GM19324 (cell line): ENCODE measurements at regions not wholly inside any gene's neighbourhood (a gene's known extent, or its start where the extent isn't known, plus 50 kb on each side); places are given as distances from the start of the nearest gene placed in this dataset.
"Not testable (repeated sequence)": the region's sequence is repeated elsewhere in the genome, so short reads cannot be mapped to it uniquely, and the experiment has no call there.

Source experiments
- ATAC-seq: cut with Tn5 transposase; IDR thresholded peaks from one replicate; pipeline ENCODE4 v1.9.1; 2021; ENCODE audit warnings: mild to moderate bottlenecking, moderate library complexity; ENCODE audit not compliant: unreplicated experiment, low FRiP score

DNA sequence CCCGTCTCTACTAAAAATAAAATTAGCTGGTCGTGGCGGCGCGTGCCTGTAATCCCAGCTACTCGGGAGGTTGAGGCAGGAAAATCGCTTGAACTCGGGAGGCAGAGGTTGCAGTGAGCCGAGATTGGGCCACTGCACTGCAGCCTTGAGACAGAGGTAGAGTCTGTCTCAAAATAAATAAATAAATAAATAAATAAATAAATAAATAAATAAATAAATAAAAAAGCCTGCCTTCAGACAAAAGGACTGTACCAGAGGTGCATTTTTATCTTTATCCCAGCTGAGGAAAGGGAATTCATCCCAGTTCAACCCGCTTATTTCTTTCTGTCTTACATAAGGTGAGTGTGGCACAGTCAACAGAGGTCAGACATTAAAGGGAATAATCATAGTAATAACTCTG lies 141.6 kb upstream of the ZNF804A start:
- not testable (repeated sequence) for ATAC-seq

DNA sequence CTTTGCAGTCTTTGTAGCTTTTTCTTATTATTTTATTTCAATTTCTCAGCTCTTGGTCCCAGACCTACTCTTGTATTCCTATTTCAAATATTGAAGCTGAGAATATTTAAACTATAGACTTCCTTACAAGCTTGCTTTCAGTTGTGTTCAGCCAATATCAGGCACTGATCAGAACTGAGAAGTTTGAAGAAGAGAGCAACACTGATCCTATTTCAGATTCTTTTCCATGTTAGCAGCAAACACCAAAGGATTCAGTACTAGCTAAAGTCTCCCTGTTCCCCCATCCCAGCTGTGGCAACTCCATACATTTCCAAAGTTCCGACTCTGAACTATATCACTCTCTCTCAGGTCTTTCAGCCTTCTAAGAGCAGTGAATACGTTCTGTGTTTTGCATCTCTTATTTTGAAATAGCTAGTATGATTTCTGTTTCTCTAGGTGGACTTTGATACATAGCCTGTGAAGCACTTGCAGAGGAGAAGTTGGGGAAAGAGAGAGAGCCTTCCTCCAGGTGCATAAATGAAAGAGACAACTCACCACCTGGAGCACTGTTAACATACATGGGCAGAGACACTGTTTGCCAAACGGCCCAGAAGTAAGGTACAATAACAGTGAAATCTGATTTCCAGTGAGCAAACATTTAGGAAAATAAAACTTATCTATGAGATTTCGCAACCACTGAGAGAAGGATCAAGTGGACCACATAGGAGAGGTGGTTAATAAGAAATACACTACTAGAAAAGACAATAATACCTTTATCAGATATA lies 135.0 kb upstream of the ZNF804A start:
- ATAC-seq: peak; percentile 90

DNA sequence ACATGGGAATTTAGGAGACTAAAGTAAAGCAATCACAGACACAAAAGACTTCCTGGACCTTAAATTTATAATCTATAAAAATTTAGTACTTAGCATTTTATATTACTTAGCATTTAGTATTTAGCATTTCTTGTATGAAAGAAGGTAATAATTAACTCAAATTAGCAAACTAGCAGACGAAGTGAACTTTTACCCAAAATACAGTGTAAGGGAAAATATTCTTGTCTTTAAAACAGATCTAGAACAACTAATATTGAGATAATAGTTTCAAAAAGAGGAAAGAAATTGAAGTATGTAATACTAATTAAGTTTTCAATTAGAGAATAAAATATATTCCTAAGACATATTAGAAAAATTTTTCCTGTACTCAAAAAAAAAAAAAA lies 134.5 kb upstream of the ZNF804A start:
- no peak for ATAC-seq

DNA sequence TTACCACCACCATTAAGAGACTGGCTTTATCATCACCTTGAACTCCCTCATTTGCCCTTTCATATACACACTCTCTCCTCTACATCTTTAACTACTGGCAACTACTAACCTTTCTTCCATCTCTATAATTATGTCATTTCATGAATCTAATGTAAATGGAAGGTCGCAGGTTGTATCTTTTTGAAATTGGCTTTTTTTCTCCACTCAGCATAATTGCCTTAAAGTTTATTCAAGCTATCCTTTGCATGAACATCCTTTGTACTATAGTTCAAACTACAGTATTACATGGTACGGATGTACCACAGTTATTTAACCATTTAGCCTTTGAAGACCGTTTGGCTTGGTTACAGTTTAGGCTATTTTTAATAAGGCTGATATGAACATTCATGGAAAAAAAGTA lies 129.5 kb upstream of the ZNF804A start:
- ATAC-seq: no peak

DNA sequence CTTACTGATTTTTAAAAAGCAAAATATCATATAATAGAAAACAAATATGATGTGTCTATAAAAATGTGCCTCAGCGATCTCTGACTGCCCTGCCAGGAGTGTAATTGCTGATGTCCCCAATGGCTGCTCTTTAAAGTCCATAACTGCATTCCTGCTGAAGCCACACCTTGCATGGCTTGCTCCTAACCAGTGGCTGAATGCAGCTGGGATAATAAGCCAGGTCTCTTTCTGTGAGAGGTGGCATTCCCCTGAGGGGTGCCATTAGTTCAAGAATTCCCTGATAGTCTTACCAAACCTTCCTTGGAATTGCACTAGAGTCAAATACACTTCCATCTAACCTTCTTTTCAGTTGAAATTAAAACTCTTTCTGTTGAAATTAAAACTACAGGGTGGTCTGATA lies 125.8 kb upstream of the ZNF804A start:
- ATAC-seq: no peak

DNA sequence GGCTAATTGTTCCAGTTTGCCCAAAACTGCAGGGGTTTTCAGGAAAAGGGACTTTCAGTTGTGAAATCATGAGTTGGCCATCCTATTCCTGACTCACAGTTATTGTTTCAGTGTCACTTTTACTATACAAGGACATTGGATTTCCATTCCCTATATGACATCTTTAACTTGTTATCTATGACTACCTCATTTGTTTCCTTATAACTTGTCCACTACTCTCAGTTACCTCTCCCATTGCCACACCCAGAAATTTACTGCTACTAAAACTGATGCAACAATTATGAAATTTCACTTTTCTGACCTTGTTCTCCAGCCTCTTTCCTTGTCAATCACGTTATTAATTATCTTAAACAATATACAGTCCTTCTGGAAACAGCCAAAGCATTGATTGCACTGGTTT lies 116.5 kb upstream of the ZNF804A start:
- ATAC-seq: no peak

DNA sequence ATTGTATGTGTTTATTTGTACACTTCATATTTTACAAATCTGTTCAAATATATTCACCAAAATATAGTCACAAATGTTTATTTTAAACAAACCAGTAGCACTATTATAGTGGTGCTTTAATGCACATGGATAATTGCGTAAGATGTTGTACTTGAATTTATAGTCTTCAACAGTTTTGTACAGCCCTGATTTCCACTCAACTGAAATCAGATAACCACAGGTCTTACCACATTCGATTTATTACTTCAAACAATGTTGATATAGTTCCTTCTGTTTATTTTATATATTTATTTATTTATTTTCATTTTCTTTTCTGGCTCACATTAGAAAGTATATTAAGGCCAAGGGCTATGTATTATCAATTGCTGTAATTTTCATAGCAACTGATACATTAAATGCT lies 99.4 kb upstream of the ZNF804A start:
- ATAC-seq: no peak

DNA sequence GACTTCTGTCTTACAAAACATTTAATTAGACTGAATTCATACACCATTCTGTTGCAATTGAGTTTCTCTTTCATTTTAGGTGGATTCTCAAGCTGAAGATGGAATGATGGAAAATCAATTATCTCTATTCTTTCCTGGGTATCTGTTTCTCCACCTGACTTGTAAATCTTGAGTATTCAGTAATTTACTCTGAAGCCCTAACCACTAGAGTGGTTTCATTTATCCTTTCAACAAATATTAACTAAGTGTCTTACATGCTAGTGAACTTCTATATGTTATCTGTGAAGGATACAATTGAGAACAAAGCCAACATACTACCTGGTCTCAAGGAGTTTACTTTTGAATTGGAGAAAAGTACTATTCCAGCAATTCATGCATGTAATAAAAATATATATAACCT lies 94.1 kb upstream of the ZNF804A start:
- no peak for ATAC-seq

DNA sequence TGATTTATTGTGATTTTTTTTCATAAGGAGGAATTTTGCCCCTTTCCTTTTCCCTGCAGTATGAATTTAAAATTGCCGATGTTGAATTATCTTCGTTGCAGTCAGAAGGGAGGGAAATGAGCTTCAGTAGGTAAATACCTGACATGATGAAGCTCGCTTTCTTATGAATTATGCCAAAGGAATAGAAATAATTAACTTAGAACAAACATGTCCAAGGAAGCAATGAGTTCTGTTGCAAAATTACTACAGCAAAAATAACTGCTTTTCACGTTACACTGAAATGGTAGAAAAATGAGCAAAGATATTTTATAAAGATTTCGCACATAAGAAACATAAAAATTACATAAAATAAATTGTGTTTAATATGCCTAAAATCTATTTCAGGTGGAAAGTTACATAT lies 91.1 kb upstream of the ZNF804A start:
- no peak for ATAC-seq

DNA sequence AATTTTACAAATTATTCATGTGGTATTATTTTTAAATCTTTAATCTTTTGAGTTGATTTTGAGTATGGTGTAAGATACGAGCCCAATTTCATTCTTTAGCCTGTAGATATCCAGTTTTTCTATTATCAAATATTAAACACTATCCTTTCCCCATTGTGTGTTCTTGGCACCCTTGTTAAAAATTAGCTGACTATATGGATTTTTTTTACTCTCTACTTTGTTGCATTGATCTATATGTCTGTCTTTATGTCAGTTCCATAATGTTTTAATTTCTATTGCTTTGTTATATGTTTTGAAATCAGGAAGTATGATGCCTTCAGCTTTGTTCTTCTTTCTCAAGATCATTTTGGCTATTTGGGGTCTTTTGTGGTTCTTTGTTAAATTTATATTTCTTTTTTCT lies 80.9 kb upstream of the ZNF804A start:
- no peak for ATAC-seq

DNA sequence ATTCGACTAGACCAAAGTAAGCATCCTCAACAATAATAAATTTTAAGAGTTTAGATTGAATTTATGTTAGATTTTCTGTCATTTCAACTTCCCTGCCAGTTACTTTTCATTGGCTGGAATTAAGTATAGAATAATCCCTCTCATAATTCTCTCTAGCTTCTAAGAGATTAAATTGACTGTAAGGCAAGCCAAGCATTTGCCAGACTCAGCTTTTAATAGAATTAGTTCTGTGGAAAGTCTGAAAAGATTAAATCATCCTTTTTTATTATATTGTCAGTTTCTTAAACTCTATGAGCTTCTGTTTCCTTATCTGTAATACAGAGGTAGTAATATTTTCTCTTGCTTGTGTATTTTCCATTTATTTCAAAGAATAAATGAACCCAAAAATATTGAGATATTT lies 77.9 kb upstream of the ZNF804A start:
- no peak for ATAC-seq

DNA sequence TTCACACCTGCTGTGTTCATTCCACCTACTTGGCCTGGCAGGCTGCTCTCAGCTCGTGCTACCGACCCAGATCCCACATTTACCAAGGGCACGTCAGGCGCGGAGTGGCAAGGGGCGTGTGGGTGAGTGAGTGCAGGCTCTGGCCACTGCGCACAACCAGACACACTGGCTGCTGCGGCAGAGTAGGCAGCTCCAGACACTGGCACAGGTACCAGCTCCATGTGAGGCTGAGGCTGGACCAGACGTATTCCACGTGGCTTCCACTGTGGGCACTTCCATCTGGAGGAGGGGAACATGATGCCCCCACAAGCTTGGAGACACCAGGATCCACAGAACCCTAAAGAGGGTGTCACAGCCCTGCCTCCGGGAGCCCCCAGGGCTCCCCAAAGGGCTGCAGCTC lies 74.6 kb upstream of the ZNF804A start:
- ATAC-seq: no peak

DNA sequence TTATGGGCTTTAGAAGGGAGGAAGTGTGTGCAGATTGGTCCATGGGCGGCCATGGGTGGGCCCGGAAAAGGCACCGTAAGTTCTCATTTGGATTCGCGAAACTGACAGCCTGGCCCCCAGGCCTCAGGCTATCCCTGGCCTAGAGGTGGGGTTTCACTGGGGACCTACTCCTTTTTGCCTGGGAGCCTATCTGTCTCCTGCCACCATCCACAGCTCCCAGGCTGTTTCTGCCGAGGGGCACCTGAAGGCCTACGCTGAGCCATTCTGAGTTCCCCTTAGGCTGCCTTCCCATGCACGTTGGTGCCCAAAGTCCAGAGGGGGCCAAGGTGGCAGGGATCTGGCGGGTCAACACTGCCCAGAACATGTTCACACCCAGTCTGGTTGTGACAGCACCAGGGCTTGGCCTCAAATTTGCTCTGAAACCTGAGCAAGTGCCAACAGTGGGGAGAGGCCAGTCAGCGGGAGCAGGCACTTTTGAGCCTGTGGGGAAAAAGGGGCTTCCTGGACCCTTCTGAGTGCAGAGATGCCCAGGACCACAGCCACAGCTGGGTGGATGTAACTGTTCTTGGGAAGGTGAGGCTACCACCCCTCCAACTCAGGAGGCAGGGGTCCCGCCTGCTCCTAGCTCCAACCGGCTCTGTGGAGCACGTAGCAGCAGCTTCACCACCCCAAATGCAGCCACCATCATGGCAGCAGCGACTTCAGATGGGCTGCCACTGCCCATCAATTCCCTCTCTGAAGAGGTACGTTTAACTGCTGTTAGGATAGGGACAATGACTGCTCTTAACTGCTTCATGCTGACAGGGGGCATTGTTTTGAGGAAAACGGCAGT lies 73.6 kb upstream of the ZNF804A start:
- no peak for ATAC-seq

DNA sequence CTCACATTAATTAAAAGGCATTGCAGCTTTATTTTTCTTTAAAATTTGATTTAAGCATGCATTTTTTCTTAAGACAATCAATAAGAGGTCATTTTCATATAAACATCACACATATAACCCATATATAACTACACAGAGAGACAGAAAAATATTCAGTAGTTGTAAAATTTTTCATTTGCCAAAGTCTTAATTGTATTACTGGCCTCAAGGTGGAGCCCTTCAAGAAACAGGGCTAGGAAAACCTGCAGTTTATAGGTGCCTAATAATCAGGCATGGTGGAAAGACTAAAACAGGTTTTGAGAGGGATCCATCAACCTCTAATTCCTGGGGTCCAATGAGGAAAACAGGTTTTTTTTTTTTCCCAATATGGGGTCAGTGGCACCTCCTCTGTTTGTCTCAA lies 71.3 kb upstream of the ZNF804A start:
- no peak for ATAC-seq

DNA sequence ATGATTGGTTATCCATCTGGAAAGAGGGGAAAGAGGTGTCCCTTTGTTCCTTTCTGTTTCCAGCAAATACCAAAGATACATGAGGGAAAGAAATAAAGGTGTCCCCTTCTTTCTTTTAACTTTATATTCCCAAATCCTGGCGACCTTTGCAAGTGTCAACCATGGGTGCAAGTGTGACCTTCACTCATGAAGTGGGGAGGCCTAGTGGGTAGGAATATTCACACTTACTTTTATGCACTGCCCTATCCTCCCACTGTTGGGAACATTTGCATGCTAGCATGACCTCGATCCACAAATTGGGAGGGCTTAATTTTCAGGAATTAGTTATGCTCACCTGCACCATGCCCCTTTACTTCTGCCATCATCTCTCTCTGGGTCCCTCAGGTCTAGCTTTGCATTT lies 70.2 kb upstream of the ZNF804A start:
- ATAC-seq: no peak

DNA sequence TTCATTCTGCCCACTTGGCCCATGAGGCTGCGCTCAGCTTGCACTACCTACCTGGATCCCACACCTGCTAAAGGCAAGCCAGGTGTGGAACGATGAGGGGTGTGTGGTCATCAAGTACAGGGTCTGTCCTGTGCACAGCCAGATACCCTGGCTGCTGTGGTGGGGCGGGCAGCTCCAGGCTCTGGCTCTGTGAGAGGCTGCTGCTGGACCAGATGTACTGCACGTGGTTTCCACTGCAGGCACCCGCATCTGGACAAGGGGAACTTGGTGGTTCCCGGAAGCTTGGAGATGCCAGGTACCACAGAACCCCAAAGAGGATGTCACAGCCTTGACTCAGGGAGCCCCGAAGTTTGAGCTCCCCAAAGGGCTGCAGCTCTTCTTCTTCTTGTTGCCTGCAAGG lies 68.1 kb upstream of the ZNF804A start:
- ATAC-seq: no peak

DNA sequence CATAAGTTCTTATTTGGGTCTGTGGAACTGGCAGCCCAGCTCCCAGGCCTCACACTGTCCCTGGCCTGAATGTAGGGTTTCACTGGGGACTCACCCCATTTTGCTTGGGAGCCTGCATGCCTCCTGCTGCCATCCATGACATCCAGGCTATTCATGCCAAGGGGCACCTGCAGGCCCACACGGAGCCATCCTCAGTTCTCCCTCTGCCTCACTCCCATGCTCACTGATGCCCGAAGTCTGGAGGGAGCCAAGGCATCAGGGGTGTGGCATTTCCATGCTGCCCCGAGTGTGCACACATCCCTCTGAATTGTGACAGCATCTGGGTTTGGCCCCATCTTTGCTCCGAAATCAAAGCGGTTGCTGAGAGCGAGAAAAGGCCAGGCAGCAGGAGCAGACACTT lies 67.4 kb upstream of the ZNF804A start:
- no peak for ATAC-seq

DNA sequence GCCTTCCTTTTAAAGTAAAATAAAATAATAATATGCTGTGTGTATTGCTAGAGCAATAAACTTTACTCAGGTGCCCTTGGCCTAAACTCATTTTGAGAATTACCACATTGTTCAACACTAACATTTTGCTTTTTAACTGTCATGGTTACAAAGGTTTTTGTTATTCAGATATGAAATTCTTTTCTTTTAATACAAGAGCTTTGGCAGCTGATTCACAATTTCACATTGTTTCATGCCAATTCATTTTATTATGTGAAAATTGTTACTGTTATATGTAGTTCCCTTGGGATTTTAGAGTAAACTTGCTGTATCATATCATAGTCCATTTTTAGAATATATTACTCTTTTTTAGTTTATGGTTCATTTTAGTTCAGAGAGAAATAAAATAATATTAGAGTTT lies 65.8 kb upstream of the ZNF804A start:
- ATAC-seq: no peak

DNA sequence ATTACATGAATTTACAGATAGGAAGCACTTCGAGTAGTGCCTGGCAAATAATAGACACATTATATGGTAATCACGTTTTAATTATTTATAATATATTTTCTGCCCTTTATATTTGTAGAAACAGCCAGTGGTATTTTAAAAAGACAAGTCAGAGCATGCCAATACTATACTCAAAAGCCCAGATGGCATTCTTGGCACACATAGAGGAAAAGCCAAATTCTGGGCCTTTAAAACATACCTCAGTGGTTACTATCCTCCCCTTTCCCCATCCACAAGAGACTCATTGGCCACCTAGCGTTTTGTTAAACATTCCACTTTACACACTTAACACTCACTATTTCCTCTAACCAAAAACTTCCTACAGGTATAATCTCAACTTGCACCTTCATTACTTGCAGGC lies 63.3 kb upstream of the ZNF804A start:
- ATAC-seq: no peak

DNA sequence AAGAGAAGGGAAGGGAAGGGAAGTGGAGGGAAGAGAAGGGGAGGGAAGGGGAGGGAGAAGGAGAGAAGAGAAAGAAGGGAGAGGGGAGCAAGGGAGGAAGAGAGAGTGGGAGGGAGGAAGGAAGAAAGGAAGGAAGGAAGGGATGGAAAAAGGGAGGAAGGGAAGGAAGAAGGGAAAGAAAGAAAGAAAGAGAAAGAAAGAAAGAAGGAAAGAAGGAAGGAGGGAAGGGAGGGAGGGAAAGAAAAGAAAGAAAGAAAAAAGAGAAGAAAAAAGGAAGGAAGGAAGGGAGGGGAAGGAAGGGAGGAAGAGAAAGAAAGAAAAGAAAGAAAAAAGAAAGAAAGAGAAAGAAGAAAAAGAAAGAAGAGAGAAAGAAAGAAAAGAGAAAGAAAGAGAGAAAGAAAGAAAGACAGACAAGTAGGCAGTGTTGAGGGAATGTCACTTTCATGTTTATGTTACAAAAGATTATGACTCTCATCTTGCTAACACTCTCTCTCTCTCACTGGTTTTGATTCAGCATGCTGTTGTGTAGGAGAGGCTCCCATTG lies 58.0 kb upstream of the ZNF804A start:
- no peak for ATAC-seq

DNA sequence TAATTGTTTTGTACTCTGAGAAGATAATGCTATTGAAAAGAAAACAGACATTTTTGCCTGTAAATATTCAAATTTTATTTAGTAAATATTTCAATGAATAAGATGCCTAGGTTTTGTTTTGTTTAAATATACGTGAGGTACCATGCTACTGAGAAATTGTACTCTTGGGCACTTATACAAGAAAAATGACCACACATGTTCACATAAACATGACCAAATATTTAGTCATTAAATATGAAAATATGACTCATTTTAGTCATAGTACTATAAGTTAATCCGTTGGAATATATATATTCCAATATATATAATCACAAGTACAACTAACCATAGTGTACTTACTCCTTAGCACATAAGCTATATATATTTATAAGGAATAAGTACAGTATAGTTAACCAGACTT lies 56.7 kb upstream of the ZNF804A start:
- ATAC-seq: no peak

DNA sequence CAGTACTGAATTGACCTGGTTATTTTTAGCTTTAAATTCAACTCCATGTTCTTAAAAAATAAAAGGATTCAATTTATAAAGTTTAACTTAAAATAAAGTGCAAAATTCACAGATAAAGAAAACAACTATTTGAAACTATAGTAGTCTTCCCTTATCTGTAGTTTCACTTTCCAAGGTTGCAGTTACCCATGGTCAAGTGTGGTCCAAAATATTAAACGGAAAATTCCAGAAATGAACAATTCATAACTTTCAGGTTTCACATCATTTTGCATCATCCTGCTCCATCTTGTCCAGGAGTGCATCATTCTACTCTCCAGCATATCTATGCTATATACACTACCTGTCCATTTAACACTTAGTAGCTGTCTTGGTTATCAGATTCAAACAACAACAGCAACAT lies 54.5 kb upstream of the ZNF804A start:
- no peak for ATAC-seq
